Ovary (tissue), 7 donors: ENCODE measurements at regions not wholly inside any gene's neighbourhood (a gene's known extent, or its start where the extent isn't known, plus 50 kb on each side); places are given as distances from the start of the nearest gene placed in this dataset.

Source experiments
- DNase-seq, 5 donors: peaks; one replicate each; pipeline ENCODE4 v3.0.0-alpha.2; 2019 to 2020
- H3K27ac ChIP-seq, 2 donors: fragments of 200-600 bp; one replicate each; pipeline versions ENCODE4 v1.5.1 to v1.8.0; 2019 to 2022
- H3K27me3 ChIP-seq: fragments of 200-600 bp; one replicate; pipeline ENCODE4 v1.8.0; 2022
- H3K36me3 ChIP-seq: fragments of 200-600 bp; sonication (generic); one replicate; pipeline ENCODE4 v1.5.1; 2019
- H3K4me1 ChIP-seq: one replicate; pipeline ENCODE4 v1.8.1; 2013; ENCODE audit warnings: mild to moderate bottlenecking, moderate library complexity; ENCODE audit not compliant: insufficient read depth
- H3K4me3 ChIP-seq: fragments of 200-600 bp; sonication (generic); one replicate; pipeline ENCODE4 v1.5.1; 2017
- H3K9me3 ChIP-seq, 2 donors: fragments of 200-600 bp in 1 of 2; sonication (generic) in 1 of 2; one replicate each; pipeline versions ENCODE4 v1.5.1 to v1.8.1; 2013 to 2019; ENCODE audit warnings: mild to moderate bottlenecking in 1 of 2, moderate library complexity in 1 of 2
- EP300 ChIP-seq: sonication (generic); formaldehyde crosslinking; IDR thresholded peaks from one replicate; pipeline ENCODE4 v1.6.1; 2017; ENCODE audit warnings: antibody characterized with exemption
- POLR2A ChIP-seq: fragments of 450-650 bp; IDR thresholded peaks from one replicate; pipeline ENCODE4 v1.6.1; 2017; ENCODE audit warnings: antibody characterized with exemption, mild to moderate bottlenecking, moderate library complexity
- WGBS, 3 donors: extraction: QIAGEN DNeasy Blood & Tissue Kit in 1 of 3; methylation state at CpG; one replicate each; pipeline versions ENCODE4 v1.1.5 to v1.1.7; 2013 to 2017; 5-methylcytosine and 5-hydroxymethylcytosine counted together
- intact Hi-C, 4 donors: fragments of 100-400 bp; cut with DNase I; formaldehyde crosslinking; loops; one replicate each; pipeline versions ENCODE4 v1.11.0 to v1.15.1; 2022 to 2023
- TF ChIP-seq, protein P1 (sequence below), 3 donors: fragments of 450-650 bp in 2 of 3; fragments of 200-600 bp in 1 of 3; IDR thresholded peaks; one replicate each; pipeline versions ENCODE4 v1.5.1 to v1.8.0; 2016 to 2022; ENCODE audit warnings: antibody characterized with exemption in 3 of 3, mild to moderate bottlenecking in 1 of 3
- donor health status: DM: no; HTN: no; CAD: no; lungs with moderate emphysema.
- donor health status: DM: no; HTN: no; CAD: no.
- donor health status: Bipolar disorder and iron deficiency.
- donor health status: DM: no; HTN: no; CAD: no.
- donor health status: DM: yes; HTN: yes; CAD: no.

DNA sequence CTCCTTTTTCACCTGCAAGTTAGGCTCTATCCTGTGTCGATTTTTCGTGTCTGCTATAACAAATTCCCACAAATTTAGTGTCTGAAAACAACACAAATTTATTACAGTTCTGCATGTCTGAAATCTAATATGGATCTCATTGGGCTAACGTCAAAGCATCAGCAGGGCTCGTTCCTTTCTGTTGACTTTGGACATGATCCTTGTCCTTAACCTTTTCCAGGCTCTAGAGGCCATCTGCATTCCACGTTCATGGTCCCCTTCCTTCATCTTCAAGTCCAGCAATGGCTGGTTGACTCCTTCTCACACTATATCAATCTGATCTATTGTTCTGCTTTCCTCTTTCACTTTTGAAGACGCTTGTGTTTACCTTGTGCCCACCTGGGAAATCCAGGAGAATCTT is 165.7 kb upstream of the RARB start:
- Histone ChIP-seq H3K4me1 (no peaks in the 10 kb centered on the region), H3K36me3 (no peaks in the 10 kb centered on the region), H3K27me3 (no peaks in the 10 kb centered on the region), H3K27ac (no peak overlapping the region), H3K4me3 (no peak overlapping the region), H3K9me3 (no peaks in the 10 kb centered on the region)
- intact Hi-C loops: no loop called here
- no peak for DNase-seq
- WGBS, 3 donors: 66 to 79% (median 77%) methylated on average over 6 of the region's 6 CpGs
- TF ChIP-seq POLR2A: no peak
- TF ChIP-seq, protein P1, sequence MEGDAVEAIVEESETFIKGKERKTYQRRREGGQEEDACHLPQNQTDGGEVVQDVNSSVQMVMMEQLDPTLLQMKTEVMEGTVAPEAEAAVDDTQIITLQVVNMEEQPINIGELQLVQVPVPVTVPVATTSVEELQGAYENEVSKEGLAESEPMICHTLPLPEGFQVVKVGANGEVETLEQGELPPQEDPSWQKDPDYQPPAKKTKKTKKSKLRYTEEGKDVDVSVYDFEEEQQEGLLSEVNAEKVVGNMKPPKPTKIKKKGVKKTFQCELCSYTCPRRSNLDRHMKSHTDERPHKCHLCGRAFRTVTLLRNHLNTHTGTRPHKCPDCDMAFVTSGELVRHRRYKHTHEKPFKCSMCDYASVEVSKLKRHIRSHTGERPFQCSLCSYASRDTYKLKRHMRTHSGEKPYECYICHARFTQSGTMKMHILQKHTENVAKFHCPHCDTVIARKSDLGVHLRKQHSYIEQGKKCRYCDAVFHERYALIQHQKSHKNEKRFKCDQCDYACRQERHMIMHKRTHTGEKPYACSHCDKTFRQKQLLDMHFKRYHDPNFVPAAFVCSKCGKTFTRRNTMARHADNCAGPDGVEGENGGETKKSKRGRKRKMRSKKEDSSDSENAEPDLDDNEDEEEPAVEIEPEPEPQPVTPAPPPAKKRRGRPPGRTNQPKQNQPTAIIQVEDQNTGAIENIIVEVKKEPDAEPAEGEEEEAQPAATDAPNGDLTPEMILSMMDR (IDR thresholded peaks at IDR 0.05): no peak
- TF ChIP-seq EP300: no peak

DNA sequence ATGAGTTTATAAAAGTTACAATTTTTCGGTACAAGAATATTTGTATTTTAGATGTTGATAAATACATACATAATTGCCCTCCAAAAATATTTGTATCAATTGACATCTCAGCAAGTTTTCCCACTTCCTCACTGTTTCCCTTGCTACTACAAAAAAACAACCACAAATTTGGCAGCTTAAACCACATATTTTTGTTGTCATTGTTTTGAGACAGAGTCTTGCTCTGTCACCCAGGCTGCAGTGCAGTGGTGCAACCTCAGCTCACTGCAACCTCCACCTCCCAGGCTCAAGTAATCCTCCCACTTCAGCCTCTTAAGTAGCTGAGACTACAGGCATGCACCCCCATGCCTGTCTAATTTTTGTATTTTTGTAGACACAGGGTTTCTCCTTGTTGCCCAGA is 162.8 kb upstream of the RARB start:
- Histone ChIP-seq H3K27ac (no peak overlapping the region), H3K27me3 (no peaks in the 10 kb centered on the region), H3K9me3 (no peaks in the 10 kb centered on the region), H3K4me1 (no peaks in the 10 kb centered on the region), H3K36me3 (no peaks in the 10 kb centered on the region), H3K4me3 (no peak overlapping the region)
- intact Hi-C loops: no loop called here
- DNase-seq: no peak
- TF ChIP-seq EP300 (no peak), POLR2A (no peak)
- TF ChIP-seq, protein P1 (IDR thresholded peaks at IDR 0.05): no peak
- 0 to 48% (median 17%) methylated on average over 1 of the region's 1 CpG for WGBS, 3 donors

DNA sequence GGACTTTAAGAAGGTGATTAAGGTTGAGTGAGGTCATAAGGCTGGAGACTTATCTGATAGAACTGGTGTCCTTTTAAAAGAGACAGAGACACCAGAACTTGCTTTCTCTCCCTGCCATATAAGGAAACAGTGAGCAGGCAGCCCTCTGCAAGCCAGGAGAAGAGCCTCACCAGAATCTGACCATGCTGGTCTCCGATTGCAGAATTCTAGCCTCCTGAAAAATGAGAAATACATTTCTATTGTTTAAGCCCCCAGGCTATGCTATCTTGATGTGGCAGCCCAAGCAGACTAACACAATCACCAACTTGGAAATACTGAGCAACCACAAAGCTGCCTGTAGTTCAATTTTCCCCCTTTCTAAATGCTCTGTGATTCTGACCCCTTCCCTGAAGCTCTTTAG is 161.4 kb upstream of the RARB start:
- WGBS, 3 donors: 70 to 93% (median 81%) methylated on average over 1 of the region's 1 CpG
- Histone ChIP-seq H3K9me3 (no peaks in the 10 kb centered on the region), H3K27me3 (no peaks in the 10 kb centered on the region), H3K36me3 (no peaks in the 10 kb centered on the region), H3K27ac (no peak overlapping the region), H3K4me1 (no peaks in the 10 kb centered on the region), H3K4me3 (no peak overlapping the region)
- no peak for DNase-seq
- TF ChIP-seq POLR2A (no peak), EP300 (no peak)
- TF ChIP-seq, protein P1 (IDR thresholded peaks at IDR 0.05): no peak
- intact Hi-C loops: no loop called here

DNA sequence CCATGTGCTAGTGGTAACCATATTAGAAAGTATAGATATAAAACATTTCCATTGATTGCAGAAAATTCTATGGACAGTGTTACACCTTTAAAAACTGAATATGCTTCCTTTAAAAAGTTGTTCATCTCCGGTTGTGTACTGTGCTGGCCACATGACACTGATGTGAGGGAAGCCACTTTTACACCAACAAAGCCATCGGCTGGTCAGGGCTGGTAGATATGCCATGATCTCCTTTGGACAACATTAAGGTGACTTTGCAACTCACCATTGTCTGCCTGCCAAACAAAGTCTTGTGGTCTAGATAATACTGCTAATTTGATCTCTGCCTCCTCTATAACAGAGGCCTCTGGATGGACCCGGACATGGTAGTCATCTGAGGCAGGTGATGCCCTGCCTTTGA is 156.0 kb upstream of the RARB start:
- Histone ChIP-seq H3K9me3 (no peaks in the 10 kb centered on the region), H3K4me1 (no peaks in the 10 kb centered on the region), H3K27ac (no peak overlapping the region), H3K4me3 (no peak overlapping the region), H3K36me3 (no peaks in the 10 kb centered on the region), H3K27me3 (no peaks in the 10 kb centered on the region)
- 69 to 89% (median 80%) methylated on average over 3 of the region's 3 CpGs for WGBS, 3 donors
- intact Hi-C loops: loop anchor here in 1 of 4 donors (2.0 kb wide), 1 partner anchor 295 kb away; no protein-coding TSS in a partner anchor
- no peak for DNase-seq
- no peak for TF ChIP-seq POLR2A
- TF ChIP-seq, protein P1 (IDR thresholded peaks at IDR 0.05): no peak
- no peak for TF ChIP-seq EP300
